ENCODE measurements at regions not wholly inside any gene's neighbourhood (a gene's known extent, or its start where the extent isn't known, plus 50 kb on each side); places are given as distances from the start of the nearest gene placed in this dataset.

DNA sequence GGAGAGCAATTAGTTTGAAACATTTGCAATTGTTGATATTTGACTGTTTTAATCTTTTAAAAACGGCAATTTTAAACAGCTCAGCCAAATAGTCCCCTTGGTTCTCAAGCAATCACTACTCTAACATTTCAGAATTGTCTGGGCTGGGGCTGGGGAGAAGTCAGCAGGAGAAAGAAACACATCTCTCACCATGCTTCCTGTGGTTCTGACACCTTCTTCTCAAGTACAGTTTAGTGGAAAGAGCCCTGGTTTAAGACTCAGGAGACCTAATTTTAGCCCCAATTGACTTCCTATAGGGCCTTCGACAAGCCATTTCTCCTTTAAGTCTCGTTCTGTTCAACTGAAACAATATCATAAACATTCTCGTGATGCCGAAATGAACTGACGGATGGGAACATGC is 168.4 kb upstream of the CDYL start:
- no peak overlapping the region for H3K27ac Mint-ChIP-seq (ENCODE audit: unreplicated experiment)
- no peaks in the 10 kb centered on the region for H3K36me3 Mint-ChIP-seq (ENCODE audit: low read depth, unreplicated experiment)
- no peak for DNase-seq (ENCODE audit: low spot score)
- H3K9me3 Mint-ChIP-seq (ENCODE audit: unreplicated experiment) = no peaks in the 10 kb centered on the region
- TF ChIP-seq, protein P1, sequence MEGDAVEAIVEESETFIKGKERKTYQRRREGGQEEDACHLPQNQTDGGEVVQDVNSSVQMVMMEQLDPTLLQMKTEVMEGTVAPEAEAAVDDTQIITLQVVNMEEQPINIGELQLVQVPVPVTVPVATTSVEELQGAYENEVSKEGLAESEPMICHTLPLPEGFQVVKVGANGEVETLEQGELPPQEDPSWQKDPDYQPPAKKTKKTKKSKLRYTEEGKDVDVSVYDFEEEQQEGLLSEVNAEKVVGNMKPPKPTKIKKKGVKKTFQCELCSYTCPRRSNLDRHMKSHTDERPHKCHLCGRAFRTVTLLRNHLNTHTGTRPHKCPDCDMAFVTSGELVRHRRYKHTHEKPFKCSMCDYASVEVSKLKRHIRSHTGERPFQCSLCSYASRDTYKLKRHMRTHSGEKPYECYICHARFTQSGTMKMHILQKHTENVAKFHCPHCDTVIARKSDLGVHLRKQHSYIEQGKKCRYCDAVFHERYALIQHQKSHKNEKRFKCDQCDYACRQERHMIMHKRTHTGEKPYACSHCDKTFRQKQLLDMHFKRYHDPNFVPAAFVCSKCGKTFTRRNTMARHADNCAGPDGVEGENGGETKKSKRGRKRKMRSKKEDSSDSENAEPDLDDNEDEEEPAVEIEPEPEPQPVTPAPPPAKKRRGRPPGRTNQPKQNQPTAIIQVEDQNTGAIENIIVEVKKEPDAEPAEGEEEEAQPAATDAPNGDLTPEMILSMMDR (IDR thresholded peaks at IDR 0.05; ENCODE audit: unreplicated experiment) = no peak
- peaks cover 3% of the 10 kb centered on the region for H3K27me3 Mint-ChIP-seq (ENCODE audit: unreplicated experiment)
- H3K4me3 Mint-ChIP-seq (ENCODE audit: unreplicated experiment) = no peak overlapping the region
- peaks cover 14% of the 10 kb centered on the region for H3K4me1 Mint-ChIP-seq (ENCODE audit: unreplicated experiment)

DNA sequence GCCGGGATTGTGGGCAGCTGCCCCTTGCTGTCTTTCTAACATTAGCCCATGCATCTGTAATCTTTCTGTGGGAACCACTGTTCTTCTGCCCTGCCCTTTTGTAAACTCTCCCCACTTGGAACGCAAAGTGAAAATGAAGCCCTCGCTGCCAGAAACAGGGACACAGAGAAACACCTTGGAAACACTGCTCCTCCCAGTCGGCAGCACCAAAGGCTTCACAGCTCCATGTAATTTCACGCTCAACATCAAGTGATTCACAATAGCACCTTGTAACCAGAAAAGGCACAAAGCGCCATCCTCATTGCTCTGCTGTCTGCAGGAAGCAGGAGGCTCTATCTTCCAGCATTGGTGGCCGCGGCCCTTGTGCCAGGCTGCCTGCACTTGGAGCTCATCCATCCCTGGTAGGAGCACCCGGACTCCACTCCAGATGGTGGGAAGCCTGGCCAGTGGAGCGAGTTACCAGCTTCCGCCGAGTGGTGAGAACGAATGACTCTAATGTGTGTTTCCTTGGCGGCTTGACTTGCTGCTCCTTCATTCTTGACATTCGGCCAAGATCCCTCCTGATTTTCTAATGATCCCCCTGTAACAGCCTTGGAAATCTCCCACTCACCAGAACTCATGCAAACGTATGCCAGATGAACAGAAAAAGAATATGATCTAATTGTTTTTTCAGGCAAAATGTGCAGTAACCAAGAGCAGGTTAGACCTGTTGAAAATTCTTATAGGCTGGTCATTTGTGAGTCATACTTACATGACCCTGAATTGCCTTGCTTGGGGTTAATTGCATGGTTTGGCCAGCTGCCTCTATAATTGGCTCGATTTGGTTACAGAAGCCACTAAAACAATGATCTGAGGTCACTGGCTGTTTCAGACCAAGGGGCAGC is 169.1 kb upstream of the CDYL start:
- Mint-ChIP-seq H3K36me3 (ENCODE audit: low read depth, unreplicated experiment) (no peaks in the 10 kb centered on the region), H3K9me3 (ENCODE audit: unreplicated experiment) (no peaks in the 10 kb centered on the region), H3K4me1 (ENCODE audit: unreplicated experiment) (peaks cover 14% of the 10 kb centered on the region), H3K27ac (ENCODE audit: unreplicated experiment) (no peak overlapping the region), H3K27me3 (ENCODE audit: unreplicated experiment) (peaks cover 3% of the 10 kb centered on the region), H3K4me3 (ENCODE audit: unreplicated experiment) (no peak overlapping the region)
- TF ChIP-seq, protein P1 (IDR thresholded peaks at IDR 0.05; ENCODE audit: unreplicated experiment) = no peak
- DNase-seq (ENCODE audit: low spot score) = no peak

DNA sequence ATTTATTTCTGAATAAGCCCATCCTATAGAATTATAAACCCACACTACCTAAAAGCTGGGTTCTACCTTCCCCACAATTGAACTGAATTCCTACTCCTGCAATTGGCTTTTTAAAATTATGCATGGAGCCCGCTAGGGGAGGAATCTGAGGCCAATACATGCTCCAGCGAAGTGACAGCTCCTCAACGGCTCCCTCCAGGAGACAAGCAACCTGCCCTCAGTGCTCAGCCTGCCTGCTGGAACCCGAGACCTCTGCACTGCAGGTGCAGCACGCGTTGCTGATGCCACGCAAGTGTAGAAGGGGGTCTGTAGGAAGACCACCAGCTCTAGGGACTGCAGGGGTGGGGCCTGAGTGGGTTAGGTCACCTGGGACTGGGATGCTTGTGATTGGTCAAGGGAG is 170.2 kb upstream of the CDYL start:
- Mint-ChIP-seq H3K27ac (ENCODE audit: unreplicated experiment) (no peak overlapping the region), H3K36me3 (ENCODE audit: low read depth, unreplicated experiment) (no peaks in the 10 kb centered on the region), H3K27me3 (ENCODE audit: unreplicated experiment) (peaks cover 3% of the 10 kb centered on the region), H3K4me1 (ENCODE audit: unreplicated experiment) (peaks cover 13% of the 10 kb centered on the region), H3K4me3 (ENCODE audit: unreplicated experiment) (no peak overlapping the region), H3K9me3 (ENCODE audit: unreplicated experiment) (no peaks in the 10 kb centered on the region)
- no peak for DNase-seq (ENCODE audit: low spot score)
- TF ChIP-seq, protein P1 (IDR thresholded peaks at IDR 0.05; ENCODE audit: unreplicated experiment) = no peak

DNA sequence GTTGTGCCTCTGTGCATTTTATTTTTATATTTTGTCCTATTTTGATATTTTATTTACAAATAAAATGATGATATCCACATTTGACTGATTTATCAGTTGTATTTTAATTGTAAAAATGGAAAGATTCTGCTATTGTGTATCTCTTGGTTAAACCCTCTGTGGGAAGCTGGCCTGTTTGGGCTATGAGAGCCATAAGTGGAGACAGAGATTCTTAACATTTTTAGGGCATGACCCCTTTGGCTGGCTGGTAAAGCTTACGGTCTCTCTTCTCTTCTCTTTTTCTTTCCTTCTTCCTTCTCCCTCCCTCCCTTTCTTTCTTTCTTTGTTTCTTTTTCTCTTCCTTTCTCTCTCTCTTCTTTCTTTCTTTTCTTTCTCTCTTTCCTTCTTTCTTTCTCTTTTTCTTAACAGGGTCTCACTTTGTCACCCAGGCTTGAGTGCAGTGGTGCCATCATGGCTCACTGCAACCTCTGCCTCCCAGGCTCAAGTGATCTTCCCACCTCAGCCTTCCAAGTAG is 172.3 kb upstream of the CDYL start:
- Mint-ChIP-seq H3K4me1 (ENCODE audit: unreplicated experiment) (no peaks in the 10 kb centered on the region), H3K9me3 (ENCODE audit: unreplicated experiment) (no peaks in the 10 kb centered on the region), H3K36me3 (ENCODE audit: low read depth, unreplicated experiment) (no peaks in the 10 kb centered on the region), H3K4me3 (ENCODE audit: unreplicated experiment) (no peak overlapping the region), H3K27me3 (ENCODE audit: unreplicated experiment) (peaks cover 3% of the 10 kb centered on the region), H3K27ac (ENCODE audit: unreplicated experiment) (no peak overlapping the region)
- DNase-seq (ENCODE audit: low spot score) = no peak
- TF ChIP-seq, protein P1 (IDR thresholded peaks at IDR 0.05; ENCODE audit: unreplicated experiment) = no peak

DNA sequence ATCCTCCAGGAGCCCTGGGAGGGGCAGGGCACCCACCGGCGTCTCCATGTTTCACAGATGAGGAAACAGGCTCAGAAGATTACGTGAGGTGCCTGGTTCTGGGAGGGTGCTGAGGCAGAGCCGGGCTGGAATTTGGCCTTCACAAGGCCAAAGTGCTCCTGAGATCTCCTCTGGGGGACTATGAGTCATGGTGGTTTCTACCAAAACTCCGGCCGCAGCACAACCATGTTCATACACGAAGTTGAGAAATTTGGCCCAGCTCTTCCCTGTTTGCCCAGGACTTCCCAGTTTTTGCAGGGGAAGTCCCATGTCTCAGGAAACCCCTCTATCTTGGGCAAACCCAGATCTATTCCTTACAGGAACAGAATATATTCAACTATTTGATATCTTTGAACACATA is 172.9 kb upstream of the CDYL start:
- Mint-ChIP-seq H3K27me3 (ENCODE audit: unreplicated experiment) (peaks cover 3% of the 10 kb centered on the region), H3K27ac (ENCODE audit: unreplicated experiment) (no peak overlapping the region), H3K4me3 (ENCODE audit: unreplicated experiment) (no peak overlapping the region), H3K4me1 (ENCODE audit: unreplicated experiment) (no peaks in the 10 kb centered on the region), H3K36me3 (ENCODE audit: low read depth, unreplicated experiment) (no peaks in the 10 kb centered on the region), H3K9me3 (ENCODE audit: unreplicated experiment) (no peaks in the 10 kb centered on the region)
- TF ChIP-seq, protein P1 (IDR thresholded peaks at IDR 0.05; ENCODE audit: unreplicated experiment) = no peak
- no peak for DNase-seq (ENCODE audit: low spot score)

Data from endothelial cell (in vitro differentiated cells).